Fibroblast of skin of left quadriceps (primary cell): ENCODE measurements at regions not wholly inside any gene's neighbourhood (a gene's known extent, or its start where the extent isn't known, plus 50 kb on each side); places are given as distances from the start of the nearest gene placed in this dataset.

Experiments used
- DNase-seq, 2 experiments: peaks; one replicate each; pipeline ENCODE4 v3.0.0-alpha.2; 2013; ENCODE audit warnings: low read depth in 2 of 2

DNA sequence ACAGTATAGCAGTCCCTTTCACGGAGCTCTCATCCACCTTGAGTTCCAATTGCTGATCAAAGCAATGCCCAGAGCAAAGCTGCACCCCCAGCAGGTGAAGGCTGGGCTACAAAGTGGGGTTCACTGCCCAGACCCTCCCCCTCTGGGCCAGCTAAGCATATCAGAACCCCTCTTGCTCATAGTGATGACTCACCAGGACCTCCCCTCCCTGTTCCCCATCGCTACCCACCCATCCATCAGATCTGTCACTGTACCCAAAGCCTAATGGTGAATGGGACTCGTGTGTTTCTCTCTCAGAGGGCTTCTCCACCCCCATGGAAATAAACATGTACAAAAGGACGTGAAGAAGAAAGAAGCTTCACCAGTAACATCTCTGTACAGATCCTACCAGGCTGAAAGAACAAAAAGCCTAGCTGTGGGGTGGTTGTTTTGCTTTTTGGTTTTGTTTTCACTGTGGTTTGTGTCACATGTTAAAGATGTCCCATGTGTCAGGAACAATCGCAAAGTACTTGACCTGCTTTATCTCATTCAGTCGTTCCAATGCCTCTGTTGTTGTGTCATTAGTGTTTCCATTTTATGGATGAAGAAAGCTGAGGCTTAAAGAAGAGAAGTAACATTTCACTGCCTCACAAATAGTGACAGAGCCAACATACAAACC, 518.5 kb downstream of the CD83 start:
- no peak for DNase-seq

DNA sequence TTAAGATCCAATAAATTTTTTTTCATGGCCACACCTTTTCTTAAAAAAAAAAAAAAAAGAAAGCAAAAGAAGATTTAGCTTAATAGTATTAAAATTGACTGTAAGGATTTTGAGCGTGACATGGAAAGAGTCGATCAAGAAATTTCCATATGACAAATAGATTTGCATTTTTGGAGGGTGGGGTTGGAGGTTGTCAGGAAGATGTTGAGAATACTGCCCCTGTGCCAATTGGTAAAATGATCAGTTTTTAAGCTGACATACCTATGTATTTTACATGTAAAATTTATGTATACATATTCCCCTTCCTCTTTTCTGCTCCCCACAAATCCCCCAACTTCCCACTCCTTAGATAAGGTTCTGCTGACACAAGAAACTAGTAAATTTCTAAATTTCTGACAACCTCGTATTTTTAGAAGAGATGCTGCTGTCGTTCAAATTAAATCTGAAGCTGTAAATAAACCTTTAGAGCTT, 520.9 kb downstream of the CD83 start:
- no peak for DNase-seq

DNA sequence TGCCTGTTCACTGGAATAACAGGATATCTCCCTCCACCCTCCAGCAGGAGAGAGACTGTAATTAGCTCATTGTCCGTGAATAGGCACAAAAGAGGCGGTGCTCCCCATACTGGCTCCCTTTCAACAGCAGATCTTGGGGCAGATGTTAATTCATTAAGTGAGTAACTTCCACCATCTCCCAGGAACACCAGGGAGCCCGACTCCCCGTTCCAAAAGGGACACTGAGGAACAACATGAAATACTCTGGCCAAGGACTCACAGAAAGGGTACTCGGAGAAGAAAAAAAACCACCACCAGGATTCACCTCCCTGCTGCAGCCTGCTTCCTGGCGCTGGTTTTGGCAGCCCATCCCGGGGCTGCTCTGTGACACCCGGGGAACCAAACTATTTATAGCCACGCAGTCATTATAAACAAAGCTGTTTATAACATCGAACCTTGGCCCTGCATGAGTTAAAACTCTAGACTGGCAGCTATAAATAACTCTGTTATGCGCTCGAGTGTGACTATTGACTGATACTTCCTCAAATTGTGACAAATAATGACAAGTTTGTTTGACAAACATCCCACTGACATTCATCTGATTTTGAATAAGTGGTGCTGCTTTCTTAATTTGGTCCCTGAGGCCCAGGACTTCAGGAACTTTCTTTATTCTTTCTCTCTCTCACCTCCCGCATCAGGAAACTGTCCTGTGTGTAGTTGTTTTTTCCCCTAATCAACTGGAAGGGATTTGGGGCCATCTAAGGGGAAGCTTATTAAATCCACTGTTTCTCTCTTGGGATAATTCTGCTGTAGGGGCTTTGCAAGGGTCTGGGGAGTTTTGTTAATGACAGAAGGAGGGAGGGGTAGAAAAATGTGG, 521.6 kb downstream of the CD83 start:
- peak; percentile 14 to 19 for DNase-seq

DNA sequence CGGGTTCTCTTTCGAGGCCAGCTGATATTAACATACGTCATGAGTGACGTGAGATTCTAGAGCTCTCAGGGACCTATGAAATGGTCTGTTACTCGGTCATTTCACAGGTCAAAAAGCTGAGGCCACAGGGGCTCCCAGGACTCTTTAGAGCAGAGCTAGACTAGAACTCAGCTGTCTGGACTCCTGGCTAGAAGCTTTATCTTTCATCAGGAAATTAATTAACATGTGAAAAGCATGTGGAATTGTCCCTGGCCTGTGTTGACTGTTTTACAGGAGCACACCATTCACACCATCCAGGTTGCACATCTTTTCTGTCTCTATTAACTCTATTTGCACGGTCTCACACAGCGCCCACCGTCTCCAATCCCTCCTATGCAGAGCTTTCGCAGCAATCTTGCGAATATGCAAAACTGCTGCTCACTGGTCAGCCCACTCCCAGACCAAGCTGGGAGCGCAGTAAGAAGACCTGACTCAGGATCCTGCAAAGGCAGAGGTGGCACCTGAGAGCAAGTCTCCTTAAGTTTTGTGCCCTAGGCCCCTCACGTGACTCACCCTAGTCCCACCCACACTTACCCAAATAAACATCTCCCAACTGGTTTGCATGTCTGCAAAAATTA, 522.5 kb downstream of the CD83 start:
- DNase-seq, result no peak

DNA sequence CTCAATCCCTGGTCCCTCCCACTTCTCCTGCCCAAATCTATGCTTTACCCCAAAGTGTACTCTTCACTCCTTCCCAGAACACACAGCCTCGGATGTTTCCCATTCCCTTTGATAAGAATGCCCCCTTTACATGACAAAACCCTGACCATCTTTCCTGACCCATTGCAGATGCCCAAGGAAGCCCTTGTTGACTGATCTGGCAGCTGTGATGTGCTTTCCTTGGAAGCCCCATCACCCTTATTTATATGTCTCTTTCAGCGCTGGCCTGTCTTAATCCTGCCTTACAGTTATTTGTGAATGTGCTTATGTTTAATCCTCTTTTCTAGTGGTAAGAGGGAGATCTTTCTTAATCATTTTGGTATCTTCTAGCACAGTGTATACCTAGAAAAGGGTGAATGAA, 523.1 kb downstream of the CD83 start:
- DNase-seq, result no peak

DNA sequence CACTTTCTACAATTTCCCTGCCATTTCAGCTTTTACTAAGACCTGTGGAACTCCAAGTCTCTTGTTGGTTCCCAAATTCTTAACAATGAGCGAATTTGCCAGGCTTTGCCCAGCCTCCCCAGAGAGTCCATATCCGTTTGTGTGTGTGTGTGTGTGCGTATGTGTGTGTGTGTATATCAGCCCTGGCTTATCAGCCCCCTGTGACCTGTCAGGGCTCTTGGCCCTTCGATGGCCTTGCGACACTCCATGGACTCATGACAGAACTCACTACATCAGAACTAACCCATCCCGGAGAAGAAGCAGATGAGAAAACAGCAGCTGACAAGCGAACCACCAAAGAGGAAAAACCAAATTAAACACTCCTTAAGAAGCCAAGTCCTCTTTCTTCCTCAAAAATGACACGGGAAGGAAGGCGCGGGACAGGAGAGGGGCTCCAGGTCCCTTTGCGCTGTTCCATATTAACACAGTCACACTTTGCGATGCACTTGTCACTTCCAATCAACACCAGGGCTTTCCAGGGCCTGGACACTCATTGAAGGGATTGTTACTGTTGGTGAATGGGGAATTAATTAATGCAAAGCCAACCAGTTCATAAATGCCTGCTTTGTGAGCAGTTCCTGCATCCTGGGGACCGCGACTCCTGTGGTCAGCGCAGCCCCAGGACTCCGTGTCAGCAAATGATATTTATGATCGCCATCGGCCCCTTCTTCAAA, 524.0 kb downstream of the CD83 start:
- DNase-seq, result no peak

DNA sequence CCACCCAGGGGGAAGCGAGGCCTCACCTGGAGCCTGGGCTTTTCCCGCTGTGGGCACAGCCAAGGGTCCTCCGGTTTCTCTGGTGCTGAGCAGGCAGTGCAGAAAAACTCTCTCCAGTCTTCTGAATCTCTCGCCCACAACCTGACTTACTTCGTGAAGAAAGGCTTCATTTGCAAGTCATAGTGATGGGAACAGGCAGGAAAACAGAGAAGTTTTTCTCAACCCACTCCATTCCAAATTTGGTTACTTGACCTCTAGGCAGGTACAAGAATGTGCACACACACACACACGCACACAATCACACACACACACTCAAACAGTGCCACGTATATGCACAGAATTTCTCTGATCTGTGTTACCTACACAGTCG, 524.5 kb downstream of the CD83 start:
- no peak for DNase-seq

DNA sequence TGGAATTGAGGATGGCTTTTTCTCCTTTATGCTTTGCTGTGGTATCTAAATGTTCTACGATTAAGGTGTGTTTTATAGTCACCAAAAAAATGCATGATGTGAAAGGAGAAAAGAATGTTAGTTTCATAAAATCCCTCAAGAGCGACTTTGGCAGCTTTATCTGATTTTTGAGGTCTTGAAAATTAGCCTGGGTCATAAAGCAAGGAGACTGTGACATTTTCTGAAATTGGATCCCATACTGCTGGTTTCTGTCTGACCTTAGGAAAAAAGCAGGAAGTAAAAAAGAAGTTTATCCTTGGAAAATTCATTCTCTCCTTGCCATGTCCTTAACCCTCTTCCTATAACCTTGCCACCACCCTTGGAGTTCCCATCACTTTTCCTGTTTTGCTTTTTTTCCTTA, 525.3 kb downstream of the CD83 start:
- no peak for DNase-seq

DNA sequence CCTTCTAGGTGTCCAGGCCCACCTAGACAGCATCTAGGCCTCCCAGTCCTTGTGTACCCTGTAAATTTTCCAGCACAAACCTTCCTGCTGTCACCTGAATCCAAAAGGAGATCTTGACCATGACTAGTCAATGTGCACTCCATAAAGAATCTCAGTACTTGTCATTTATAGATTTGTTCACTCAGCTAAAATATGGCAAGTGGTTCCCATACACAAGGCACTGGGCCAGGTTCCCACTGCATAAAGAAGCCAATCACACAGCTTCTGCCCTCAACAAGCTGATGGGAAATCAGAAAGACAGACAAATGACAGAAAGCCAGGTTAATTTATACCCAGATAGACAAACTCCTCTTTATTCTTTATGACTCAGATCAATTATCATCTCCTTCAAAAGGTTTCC, 526.8 kb downstream of the CD83 start:
- no peak for DNase-seq

DNA sequence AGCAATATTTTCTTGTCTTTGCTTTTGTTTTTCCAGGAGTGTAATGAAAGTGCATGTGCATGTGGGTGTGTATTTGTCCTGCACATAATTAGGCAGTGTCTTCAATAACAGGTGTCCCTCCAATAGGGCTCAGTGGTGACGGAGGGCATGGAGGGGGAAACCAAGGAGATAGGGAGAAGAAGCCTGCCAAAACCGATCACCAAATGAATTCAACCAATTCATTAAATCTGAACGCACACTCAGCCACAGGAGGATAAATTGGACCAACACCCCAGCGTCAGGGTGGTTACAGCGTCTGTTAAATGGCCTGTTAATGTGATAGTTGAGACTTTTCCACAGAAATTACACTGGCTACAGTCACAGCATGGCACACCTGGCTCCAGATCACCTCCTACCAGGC, 527.6 kb downstream of the CD83 start:
- DNase-seq, result no peak

DNA sequence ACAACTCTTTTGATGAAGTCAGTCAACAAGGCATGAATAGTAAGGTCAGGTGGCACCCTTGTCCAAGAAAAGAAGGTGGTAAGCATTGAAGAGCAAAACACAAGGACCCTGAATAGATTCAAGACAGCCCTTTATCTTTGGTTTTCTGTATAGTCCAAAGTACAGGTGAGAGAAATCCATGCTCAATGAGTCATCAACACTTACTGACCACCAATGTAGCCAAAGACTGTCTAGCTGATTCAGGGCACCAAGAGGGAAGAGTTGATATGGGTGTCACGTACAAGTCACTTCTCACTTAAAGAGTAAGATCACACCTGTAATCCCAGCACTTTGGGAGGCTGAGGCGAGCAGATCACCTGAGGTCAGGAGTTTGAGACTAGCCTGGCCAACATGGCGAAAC, 528.3 kb downstream of the CD83 start:
- no peak for DNase-seq

DNA sequence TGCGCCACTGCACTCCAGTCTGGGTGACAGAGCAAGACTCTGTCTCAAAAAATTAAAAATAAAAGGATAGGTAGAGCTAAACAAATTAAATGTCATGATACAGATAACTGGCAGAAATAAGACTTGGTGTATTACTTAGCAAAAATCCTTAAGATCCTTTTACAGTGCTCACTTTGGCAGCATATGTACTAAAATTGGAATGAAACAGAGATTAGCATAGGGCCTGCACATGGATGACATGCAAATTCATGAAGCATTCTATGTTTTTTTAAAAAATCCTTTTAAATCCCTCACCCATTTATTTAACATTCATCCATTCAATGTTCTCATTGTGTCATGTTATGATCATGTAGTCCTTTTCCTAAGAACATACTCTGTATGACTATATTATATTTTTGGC, 528.8 kb downstream of the CD83 start:
- DNase-seq, result no peak

DNA sequence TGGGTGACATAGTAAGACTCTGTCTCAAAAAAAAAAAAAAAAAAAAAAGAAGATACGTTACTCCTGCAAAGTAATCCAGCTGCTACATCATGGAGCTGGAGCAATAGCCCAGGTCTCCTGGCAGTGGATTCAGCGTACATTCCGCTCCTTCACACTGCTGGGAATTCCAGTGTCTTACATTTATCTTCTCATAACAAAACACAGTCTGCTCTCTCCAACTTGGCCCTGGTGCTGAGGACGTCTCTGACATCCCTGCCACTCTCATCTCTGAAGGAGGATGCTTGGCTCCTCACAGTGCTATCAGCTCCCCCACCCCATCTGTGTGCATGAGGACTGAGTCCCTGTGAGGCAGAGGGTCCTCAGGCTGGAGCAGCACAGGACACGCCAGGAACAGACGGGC, 529.8 kb downstream of the CD83 start:
- DNase-seq, result no peak

DNA sequence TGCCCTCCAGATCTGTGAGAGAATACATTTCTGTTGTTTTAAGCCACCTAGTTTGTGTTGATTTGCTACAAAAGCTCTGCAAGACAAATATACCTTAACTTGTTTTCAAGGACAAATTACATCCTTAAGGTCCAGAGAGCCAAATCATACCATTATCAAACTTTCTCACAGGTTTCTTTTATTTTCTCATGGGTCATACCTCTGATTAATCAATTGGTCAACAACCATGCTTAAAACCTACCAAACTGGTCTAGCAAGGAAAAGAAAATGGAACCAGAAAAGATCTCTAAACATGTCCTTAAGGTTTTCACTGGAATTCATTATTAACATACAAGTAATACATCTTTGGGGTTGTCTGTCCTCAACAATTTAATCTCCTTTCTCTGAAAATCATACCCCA, 535.0 kb downstream of the CD83 start:
- no peak for DNase-seq

DNA sequence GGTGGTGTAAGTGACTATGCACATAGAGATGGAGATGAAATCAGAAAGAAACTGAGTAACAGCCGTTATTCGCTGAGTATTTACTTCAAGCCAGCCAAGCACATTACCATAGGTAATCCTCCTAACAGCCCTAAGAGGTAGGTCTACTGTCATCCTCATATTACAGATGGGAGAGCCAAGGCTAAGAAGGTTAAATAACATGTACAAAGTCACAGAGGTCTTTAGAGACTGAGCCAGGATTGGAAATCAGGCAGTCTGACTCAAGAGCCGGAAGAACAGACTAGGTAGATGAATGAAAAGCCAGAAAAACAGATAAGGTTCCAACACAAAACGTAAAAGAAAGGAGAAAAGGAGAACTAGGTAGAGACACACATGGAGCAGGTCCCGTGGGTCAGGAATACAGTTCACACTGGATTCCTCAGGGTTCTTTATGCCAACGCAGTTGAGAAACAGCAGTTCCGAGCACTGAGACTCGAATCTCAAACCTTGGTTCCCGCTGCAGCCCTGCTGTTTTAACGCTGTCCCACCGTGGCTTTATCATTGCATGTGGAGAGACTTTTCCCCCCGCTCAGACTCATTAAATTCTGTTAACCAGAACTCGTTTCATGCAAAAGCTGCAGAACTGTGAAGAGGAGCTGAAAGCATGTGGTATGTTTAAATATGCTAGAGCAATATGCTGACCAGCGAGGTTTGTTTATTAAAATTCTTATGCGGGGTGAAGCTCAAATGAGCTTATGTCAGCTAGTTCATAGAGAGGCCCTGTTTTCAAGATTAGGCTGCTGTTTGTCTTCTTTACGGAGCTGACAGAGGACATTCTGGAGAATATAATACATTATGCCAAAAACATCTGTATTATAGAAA, 537.9 kb downstream of the CD83 start:
- DNase-seq, result no peak

DNA sequence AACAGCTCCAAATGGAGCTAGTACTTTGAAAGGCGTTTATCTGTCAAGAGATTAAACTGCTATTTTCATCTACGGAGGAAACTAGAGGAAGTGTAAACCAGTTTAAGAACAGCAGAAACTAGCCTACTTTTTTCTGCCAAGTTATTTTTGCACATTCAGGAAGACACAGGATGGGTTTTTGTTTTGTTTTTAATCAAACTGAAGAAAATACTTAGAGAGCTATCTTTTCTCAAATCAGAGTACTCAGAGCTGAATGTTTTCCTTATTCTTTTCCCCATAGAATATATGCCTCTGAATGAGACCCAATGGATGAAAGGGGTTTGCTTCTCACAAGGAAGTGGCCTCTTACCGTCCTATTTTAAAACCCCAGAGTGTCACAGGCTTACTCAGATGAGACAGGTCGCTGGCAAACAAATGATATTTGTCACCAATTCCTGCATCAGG, 538.5 kb downstream of the CD83 start:
- DNase-seq, result no peak

DNA sequence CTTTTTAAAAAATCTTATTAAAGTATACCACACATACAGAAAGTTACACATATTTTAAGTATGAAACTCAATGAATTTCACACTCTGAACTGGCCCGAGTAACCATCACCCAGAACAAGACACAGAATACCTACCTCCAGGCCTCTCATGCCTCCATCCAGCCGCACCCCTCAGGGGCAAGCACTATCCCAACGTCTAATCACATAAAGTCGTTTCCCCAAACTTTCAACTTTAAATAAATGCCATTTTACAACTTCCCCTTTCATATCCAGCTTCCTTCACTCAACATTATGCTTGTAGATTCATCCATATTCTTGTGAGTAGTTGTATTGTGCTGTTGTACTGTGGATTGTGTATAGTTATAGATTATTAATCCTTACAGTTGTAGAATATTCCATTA, 539.1 kb downstream of the CD83 start:
- no peak for DNase-seq

DNA sequence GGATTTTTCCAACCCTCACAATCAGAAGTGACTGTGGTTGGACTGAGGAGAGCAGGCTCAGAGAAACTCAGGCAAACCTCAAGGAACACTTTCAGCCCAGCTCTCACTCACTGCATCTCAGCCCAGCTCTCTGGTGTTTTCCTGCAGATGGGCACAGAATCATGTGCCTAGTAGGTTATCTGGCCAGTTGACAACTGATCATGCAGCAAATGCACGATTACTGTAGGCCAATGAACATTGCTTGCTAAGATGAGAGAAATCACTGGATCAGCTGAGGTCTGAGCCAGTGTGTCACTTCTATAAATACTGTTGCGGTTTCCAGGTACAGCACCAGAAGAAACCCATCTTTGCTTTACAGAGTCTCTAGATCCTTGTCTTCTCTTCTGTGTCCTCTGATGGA, 540.5 kb downstream of the CD83 start:
- no peak for DNase-seq

DNA sequence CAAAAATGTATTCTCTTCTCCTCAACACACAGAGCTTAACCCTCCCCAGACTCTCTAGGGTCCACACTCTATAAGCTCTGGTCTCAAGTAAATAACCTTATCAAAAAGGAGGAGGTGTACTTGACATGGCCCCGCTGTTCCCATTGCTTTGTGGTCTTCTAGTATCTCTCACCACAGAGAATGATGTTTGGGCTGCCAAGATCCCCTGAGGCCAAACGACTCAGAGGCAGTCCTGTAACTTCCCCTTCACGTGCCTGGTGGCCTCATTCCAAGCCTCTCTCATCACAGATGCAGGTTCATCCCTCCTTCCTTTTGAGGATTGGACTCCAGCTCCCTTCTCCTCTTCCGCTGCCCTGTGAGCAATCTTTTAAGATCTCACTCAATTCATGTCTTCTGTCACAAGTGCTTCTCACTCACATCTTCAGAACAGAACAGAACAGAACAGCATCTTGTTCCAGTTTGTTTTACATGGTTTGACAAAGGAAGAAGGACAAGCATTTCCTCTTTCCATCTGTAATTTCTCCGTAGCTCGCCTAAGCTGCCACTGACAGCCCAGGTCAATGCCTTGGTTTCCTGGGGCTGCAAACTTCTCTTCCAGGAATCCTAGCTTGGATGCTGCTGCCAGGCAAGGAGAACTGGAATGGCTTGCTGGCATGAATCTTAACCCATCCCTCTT, 541.5 kb downstream of the CD83 start:
- DNase-seq, result no peak

DNA sequence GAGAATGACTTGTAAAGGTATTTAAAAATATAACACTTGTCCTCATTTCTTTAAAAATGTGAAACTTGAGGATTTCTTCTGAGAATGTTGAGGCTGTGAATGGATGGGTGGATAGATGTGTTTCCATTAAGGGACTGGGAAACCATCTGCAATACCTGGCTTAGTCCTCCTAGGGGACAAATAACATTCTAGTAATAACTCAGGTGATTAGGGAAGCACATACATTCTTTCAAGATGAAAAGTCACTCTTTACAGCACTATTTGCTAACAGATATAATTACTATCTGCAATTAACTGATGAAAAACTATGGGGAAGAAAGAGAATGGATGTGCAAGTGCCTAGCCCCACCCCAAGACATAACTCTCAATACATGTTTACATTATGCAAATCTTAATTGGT, 542.3 kb downstream of the CD83 start:
- no peak for DNase-seq
